Activated naive CD8-positive, alpha-beta T cell treated with anti-CD3 and anti-CD28 coated beads, Interleukin-2, amount 10 ng/mL, durations not matched to agents 7 days and 5 days (primary cell): ENCODE measurements at regions not wholly inside any gene's neighbourhood (a gene's known extent, or its start where the extent isn't known, plus 50 kb on each side); places are given as distances from the start of the nearest gene placed in this dataset.

Experiments used
- ATAC-seq: fragments of 150-1000 bp; cut with Tn5 transposase; one replicate; pipeline ENCODE4 v1.10.0; 2021; ENCODE audit warnings: low read depth, moderate library complexity
- POLR2A ChIA-PET: fragments of 350-600 bp; sonication (Branson Sonifier 250); formaldehyde crosslinking; loops from one replicate; lab custom pipeline; 2021; ENCODE audit warnings: antibody characterized with exemption; lab: Charles Lee
- DNase-seq: peaks from one replicate; pipeline ENCODE4 v3.0.0; 2021
- H3K27ac Mint-ChIP-seq: one replicate; pipeline ENCODE4 v1.8.0; 2022; ENCODE audit warnings: mild to moderate bottlenecking, mixed read lengths
- H3K27me3 Mint-ChIP-seq: one replicate; pipeline ENCODE4 v1.8.0; 2022; ENCODE audit warnings: mild to moderate bottlenecking, moderate library complexity, mixed read lengths
- H3K36me3 Mint-ChIP-seq: one replicate; pipeline ENCODE4 v1.8.0; 2021; ENCODE audit warnings: mild to moderate bottlenecking, mixed read lengths
- H3K4me1 Mint-ChIP-seq: one replicate; pipeline ENCODE4 v1.8.0; 2021; ENCODE audit warnings: mixed read lengths
- H3K4me3 Mint-ChIP-seq: one replicate; pipeline ENCODE4 v1.8.0; 2022; ENCODE audit warnings: mild to moderate bottlenecking, moderate library complexity, mixed read lengths
- H3K9me3 Mint-ChIP-seq: one replicate; pipeline ENCODE4 v1.8.0; 2021; ENCODE audit warnings: mixed read lengths

DNA sequence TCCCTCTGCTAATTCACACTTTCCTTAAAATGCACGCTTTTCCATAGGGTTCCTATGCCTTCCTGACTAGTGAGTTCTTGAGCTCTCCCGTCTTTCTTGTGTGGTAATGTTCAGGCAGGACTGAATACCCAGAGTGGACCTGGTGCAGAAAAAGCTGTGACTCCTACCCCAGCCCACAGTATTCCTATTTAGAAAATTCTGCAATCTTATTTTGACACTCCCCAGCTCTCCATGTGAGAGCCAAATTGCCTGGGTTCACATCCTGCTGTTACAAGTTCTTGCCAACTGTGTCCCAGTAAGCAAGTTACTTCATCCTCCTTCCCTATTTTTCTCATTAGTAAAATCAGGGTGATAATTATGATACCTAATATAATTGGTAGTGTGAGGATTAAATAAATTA, 290.8 kb upstream of the SLCO3A1 start:
- Mint-ChIP-seq H3K4me3 (no peak overlapping the region), H3K36me3 (peaks cover 2% of the 10 kb centered on the region), H3K27me3 (peaks cover 41% of the 10 kb centered on the region), H3K9me3 (no peaks in the 10 kb centered on the region), H3K27ac (no peak overlapping the region), H3K4me1 (no peaks in the 10 kb centered on the region)
- POLR2A ChIA-PET = no interaction called here
- DNase-seq = no peak
- ATAC-seq = no peak

DNA sequence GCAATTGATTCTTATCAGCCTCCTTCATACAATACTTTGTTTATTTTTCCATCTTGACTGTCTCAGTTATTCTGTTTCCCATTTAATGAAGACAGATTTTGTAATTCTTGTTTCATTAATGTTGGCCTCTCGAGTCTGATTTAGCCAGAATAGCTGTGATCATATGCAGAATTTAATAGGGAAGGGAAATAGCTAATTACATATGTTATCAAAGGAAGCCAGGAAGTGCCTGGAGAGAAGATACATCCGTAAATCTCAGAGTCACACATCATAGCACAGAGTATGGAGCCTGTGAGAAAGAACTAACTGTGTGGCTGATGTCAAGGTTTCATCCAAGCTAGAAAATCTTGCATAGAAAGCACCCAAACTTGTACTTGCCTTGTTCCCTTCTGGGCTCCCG, 288.9 kb upstream of the SLCO3A1 start:
- no peaks in the 10 kb centered on the region for H3K4me1 Mint-ChIP-seq
- ATAC-seq (no peak), DNase-seq (no peak)
- H3K27ac Mint-ChIP-seq = no peak overlapping the region
- peaks cover 51% of the 10 kb centered on the region for H3K27me3 Mint-ChIP-seq
- peaks cover 3% of the 10 kb centered on the region for H3K36me3 Mint-ChIP-seq
- no peak overlapping the region for H3K4me3 Mint-ChIP-seq
- POLR2A ChIA-PET = no interaction called here
- no peaks in the 10 kb centered on the region for H3K9me3 Mint-ChIP-seq

DNA sequence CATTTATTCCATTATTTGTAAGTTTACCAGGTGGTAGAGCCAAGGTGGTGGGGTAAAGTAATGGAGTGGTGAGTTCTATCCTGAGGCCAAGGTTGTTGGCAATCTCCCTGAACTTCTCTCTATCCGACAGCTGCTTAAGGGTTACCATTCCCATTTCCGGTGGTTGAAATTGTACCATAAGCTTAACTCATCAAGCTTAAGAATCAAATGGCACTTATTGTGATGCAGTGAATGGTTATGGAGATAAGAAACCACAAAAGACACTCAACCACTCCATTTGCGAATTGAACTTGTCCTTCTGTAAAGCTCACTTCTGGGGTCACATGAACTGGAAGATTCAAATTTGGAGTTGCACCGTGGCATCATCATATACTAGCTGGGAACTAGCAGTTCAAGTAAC, 287.4 kb upstream of the SLCO3A1 start:
- POLR2A ChIA-PET = no interaction called here

DNA sequence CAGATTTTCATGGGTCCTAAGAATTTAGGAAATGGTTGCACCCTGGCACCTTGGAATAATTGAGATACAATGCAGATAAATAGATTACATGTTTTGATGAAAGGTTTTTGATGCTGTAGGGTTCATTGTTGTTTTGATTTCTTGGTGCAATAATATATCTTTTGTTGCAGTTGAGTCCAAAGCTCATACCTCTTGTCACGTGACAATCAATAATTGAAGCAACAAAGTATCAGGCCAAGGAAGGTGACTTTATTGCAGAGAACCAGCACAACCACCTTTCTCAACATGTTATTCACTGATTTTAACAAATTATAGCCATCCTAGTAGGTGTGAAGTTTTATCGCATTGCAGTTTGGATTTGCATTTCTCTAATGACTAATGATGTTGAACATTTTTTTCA, 285.5 kb upstream of the SLCO3A1 start:
- Mint-ChIP-seq H3K36me3 (peaks cover 5% of the 10 kb centered on the region), H3K4me3 (no peak overlapping the region), H3K27ac (no peak overlapping the region), H3K27me3 (peaks cover 51% of the 10 kb centered on the region), H3K4me1 (no peaks in the 10 kb centered on the region), H3K9me3 (no peaks in the 10 kb centered on the region)
- ATAC-seq (no peak), DNase-seq (no peak)
- POLR2A ChIA-PET = no interaction called here

More for the DNA sequence above, 287.4 kb upstream of the SLCO3A1 start:
- H3K27me3 Mint-ChIP-seq = peaks cover 53% of the 10 kb centered on the region
- no peak for DNase-seq
- no peak overlapping the region for H3K27ac Mint-ChIP-seq
- no peak for ATAC-seq
- peaks cover 3% of the 10 kb centered on the region for H3K36me3 Mint-ChIP-seq
- H3K9me3 Mint-ChIP-seq = no peaks in the 10 kb centered on the region
- no peaks in the 10 kb centered on the region for H3K4me1 Mint-ChIP-seq
- no peak overlapping the region for H3K4me3 Mint-ChIP-seq

DNA sequence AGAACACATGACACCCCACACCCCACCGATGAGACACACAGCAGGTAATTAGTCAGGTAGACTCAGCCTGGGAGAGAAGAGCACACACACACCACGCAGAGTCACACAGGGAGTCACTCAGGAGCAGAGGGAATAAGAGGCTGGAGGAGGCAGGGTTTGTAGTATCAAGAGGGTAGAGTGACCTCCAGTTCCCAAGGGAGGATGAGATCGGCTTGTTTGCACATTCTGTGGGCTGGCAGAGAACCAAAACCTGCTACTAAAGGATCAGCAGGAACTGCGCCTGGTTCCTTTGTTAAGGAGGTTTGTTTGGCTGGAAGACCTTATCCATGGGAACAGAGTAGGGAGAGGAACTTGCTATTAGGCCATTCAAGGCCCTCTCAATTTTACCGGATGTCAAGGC, 281.4 kb upstream of the SLCO3A1 start:
- Mint-ChIP-seq H3K36me3 (peaks cover 5% of the 10 kb centered on the region), H3K4me1 (no peaks in the 10 kb centered on the region), H3K27me3 (peaks cover 29% of the 10 kb centered on the region), H3K4me3 (no peak overlapping the region), H3K27ac (no peak overlapping the region), H3K9me3 (no peaks in the 10 kb centered on the region)
- DNase-seq = no peak
- POLR2A ChIA-PET = no interaction called here
- ATAC-seq = no peak

DNA sequence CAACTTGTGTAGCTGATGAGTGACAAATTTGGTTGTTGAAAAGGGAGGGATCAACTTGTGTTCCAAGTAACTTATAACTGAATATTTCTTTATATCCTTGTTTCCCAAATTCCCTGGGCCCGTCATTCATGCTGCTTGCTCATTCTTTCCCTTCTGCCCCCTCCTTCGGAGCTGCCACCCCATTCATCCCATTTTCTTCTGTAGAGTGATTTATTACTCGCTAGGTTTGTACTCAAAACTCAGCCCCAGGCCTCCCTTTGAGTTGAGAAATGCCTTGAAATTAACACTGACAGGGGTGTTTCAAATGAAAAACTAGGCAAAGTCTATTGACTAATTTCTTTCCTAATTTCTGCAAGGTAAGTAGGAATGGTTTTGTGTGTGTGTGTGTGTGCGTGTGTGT, 277.4 kb upstream of the SLCO3A1 start:
- Mint-ChIP-seq H3K27ac (no peak overlapping the region), H3K27me3 (peaks cover 23% of the 10 kb centered on the region), H3K9me3 (peaks cover 2% of the 10 kb centered on the region), H3K36me3 (peaks cover 2% of the 10 kb centered on the region), H3K4me3 (no peak overlapping the region), H3K4me1 (no peaks in the 10 kb centered on the region)
- POLR2A ChIA-PET = no interaction called here
- no peak for ATAC-seq
- DNase-seq = no peak

DNA sequence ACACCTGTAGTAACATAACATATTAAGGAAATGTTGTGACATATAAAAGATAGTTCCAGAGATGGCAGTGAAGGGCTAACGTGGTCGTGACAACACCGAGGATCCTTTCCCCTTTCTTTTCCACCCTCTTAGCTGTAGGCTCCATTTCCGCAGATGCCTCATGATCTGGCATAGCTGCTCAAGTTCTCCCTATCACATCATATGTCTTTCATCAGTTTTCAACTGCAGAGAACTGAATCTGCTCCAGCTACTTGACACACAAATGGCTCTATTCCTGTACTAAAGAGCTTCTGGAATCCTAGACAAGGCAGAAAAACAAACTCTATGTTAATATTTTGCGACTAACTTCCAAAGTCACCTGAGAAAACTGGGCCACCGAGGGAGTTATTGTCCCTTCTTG, 275.0 kb upstream of the SLCO3A1 start:
- no peak for DNase-seq
- no peak for ATAC-seq
- no peak overlapping the region for H3K4me3 Mint-ChIP-seq
- peaks cover 25% of the 10 kb centered on the region for H3K27me3 Mint-ChIP-seq
- POLR2A ChIA-PET = no interaction called here
- peaks cover 3% of the 10 kb centered on the region for H3K9me3 Mint-ChIP-seq
- no peaks in the 10 kb centered on the region for H3K4me1 Mint-ChIP-seq
- peaks cover 2% of the 10 kb centered on the region for H3K36me3 Mint-ChIP-seq
- no peak overlapping the region for H3K27ac Mint-ChIP-seq

DNA sequence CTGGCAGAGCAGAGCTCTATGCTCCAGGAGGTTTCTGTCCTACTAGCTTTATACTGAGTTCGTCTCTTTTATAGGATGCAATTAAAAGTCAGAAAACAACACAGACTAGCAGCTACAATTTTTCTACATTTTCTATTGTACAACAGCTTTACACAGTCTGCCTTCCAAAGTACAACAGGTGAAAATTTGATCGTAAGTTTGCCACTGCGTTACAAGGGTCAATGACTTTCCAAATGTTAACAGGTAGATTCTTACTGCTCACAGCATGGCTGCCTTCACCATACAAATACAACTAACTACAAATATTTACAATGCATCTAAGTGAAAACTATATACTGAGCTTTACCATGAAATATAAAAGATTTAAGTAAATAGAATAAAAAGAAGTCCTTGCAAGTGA, 268.6 kb upstream of the SLCO3A1 start:
- no peak overlapping the region for H3K27ac Mint-ChIP-seq
- POLR2A ChIA-PET = no interaction called here

DNA sequence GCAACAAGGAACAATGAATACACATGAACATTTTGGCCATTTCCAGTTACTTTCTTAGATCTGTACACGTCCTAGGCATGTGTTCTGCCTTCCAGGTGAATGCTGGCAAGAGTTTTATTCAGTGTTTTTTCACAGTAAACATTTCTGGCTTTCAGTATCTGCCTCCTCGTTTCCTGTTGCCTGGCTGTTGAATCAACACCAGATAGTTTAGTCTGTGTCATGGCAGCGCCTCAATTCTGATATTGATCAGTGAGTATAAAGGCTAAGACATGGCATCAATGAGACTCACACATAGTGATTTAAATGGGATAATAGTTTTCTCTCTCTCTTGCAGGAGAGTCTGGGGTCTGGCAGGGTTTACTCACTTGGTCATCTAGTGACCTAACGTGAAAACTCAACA, 266.9 kb upstream of the SLCO3A1 start:
- H3K27me3 Mint-ChIP-seq = peaks cover 22% of the 10 kb centered on the region
- POLR2A ChIA-PET = no interaction called here
- H3K4me3 Mint-ChIP-seq = no peak overlapping the region
- H3K27ac Mint-ChIP-seq = no peak overlapping the region
- DNase-seq = no peak
- H3K36me3 Mint-ChIP-seq = peaks cover 3% of the 10 kb centered on the region
- ATAC-seq = no peak
- H3K9me3 Mint-ChIP-seq = peaks cover 1% of the 10 kb centered on the region
- H3K4me1 Mint-ChIP-seq = no peaks in the 10 kb centered on the region

More for the DNA sequence above, 268.6 kb upstream of the SLCO3A1 start:
- ATAC-seq = no peak
- Mint-ChIP-seq H3K36me3 (peaks cover 3% of the 10 kb centered on the region), H3K27me3 (peaks cover 31% of the 10 kb centered on the region), H3K4me1 (no peaks in the 10 kb centered on the region), H3K9me3 (peaks cover 3% of the 10 kb centered on the region), H3K4me3 (no peak overlapping the region)
- DNase-seq = no peak

DNA sequence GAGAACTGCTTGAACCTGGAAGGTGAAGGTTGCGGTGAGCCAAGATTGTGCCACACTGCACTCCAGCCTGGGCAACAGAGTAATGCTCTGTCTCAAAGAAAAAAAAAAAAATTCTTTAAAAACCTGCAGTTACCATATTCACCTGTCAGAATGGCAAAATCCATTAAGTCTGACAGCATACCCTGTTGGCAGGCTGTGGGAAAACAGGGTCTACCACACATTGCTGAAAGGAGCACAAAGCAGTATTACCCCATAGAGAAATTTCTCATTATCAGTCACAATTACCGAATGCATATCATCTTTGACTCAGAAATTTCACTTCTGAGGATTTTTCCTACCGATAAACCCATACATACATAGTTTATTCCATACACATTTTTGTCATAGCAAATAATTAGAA, 264.1 kb upstream of the SLCO3A1 start:
- H3K9me3 Mint-ChIP-seq = no peaks in the 10 kb centered on the region
- peaks cover 11% of the 10 kb centered on the region for H3K27me3 Mint-ChIP-seq
- DNase-seq (no peak), ATAC-seq (no peak)
- POLR2A ChIA-PET = no interaction called here
- H3K36me3 Mint-ChIP-seq = peaks cover 2% of the 10 kb centered on the region
- no peak overlapping the region for H3K27ac Mint-ChIP-seq
- peaks cover 5% of the 10 kb centered on the region for H3K4me1 Mint-ChIP-seq
- no peak overlapping the region for H3K4me3 Mint-ChIP-seq

DNA sequence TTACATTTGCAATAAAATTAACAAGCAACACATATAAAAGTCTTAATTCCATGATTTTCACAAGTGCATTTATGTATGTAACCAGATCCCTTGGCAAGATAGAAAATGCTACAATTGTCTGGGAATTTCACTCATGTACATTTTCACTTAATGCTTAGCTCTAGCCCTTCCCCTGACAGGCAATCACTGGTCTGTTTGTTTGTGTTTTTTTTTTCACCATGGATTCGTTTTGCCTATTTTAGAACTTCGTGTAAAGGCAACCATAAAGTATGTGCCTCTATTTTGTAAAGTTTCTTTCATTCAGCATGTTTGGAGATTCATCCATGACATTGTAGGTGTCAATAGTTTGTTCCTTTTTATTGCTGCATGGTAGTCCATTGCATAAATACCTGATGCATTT, 260.9 kb upstream of the SLCO3A1 start:
- H3K4me3 Mint-ChIP-seq = no peak overlapping the region
- ATAC-seq = no peak
- POLR2A ChIA-PET = no interaction called here
- no peaks in the 10 kb centered on the region for H3K36me3 Mint-ChIP-seq
- peaks cover 12% of the 10 kb centered on the region for H3K27me3 Mint-ChIP-seq
- no peaks in the 10 kb centered on the region for H3K9me3 Mint-ChIP-seq
- no peak overlapping the region for H3K27ac Mint-ChIP-seq
- DNase-seq = no peak
- peaks cover 5% of the 10 kb centered on the region for H3K4me1 Mint-ChIP-seq

DNA sequence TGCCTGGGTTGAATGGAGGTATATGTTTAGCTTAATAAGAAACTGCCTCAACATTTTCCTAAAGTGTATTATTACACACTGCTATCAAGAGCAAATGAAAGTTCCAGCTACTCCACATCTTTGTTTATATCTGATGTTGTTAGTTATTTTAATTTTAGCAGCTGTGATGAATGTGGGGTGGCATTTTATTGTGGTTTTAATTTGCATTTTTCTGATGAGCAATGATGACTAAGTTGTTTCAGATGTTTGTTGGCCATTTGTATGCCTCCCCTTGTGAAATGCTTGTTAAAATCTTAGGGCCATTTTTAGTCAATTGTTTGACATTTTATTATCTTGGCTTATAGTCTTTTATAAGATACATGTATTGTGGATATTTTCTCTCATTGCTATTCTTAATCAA, 260.4 kb upstream of the SLCO3A1 start:
- POLR2A ChIA-PET = no interaction called here
- no peaks in the 10 kb centered on the region for H3K9me3 Mint-ChIP-seq
- H3K4me1 Mint-ChIP-seq = peaks cover 5% of the 10 kb centered on the region
- DNase-seq = no peak
- no peak overlapping the region for H3K4me3 Mint-ChIP-seq
- H3K36me3 Mint-ChIP-seq = no peaks in the 10 kb centered on the region
- ATAC-seq = no peak
- H3K27me3 Mint-ChIP-seq = peaks cover 16% of the 10 kb centered on the region
- H3K27ac Mint-ChIP-seq = no peak overlapping the region

DNA sequence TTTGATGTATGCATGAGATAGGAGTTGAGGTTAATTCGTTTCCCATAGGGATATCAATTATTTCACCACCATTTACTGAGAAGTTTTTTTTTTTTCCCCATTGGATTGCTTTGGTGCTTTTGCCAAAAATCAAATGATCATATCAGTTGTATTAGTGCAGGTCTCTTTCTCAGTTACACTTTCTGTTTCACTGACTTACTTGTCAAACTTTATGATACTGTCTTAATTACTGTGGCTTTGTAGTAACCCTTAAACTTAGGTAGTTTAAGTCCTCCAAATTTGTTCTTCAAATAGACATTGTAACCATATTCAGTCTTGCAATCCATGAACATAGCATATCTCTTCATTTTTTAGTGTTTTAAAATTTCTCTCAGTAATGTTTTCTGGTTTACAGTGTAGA, 259.9 kb upstream of the SLCO3A1 start:
- H3K27me3 Mint-ChIP-seq = peaks cover 21% of the 10 kb centered on the region
- ATAC-seq (no peak), DNase-seq (no peak)
- H3K9me3 Mint-ChIP-seq = no peaks in the 10 kb centered on the region
- H3K4me3 Mint-ChIP-seq = no peak overlapping the region
- POLR2A ChIA-PET = no interaction called here
- peaks cover 5% of the 10 kb centered on the region for H3K4me1 Mint-ChIP-seq
- H3K36me3 Mint-ChIP-seq = no peaks in the 10 kb centered on the region
- H3K27ac Mint-ChIP-seq = no peak overlapping the region

DNA sequence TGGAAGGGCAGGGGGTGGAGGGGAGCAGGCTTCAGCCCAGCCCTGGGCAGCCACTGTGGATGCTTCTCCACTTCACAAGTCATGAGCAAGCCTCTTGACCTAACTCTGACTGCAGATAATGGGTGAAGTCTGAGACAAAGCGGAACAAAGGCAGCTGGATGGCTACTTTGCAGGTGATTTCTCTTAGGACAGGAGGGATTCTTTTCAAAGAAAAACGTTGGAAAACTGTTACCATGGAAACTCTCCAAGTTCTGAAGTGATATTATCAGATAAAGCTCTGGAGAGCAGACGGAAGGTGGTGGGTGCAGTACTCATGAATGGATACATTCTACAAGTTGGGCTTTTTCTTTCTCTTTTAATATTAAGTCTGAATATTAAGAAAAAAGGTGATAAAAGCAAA, 254.2 kb upstream of the SLCO3A1 start:
- DNase-seq (no peak), ATAC-seq (no peak)
- Mint-ChIP-seq H3K27me3 (peaks cover 28% of the 10 kb centered on the region), H3K27ac (no peak overlapping the region), H3K4me3 (no peak overlapping the region), H3K4me1 (no peaks in the 10 kb centered on the region), H3K9me3 (no peaks in the 10 kb centered on the region), H3K36me3 (no peaks in the 10 kb centered on the region)
- POLR2A ChIA-PET = no interaction called here

DNA sequence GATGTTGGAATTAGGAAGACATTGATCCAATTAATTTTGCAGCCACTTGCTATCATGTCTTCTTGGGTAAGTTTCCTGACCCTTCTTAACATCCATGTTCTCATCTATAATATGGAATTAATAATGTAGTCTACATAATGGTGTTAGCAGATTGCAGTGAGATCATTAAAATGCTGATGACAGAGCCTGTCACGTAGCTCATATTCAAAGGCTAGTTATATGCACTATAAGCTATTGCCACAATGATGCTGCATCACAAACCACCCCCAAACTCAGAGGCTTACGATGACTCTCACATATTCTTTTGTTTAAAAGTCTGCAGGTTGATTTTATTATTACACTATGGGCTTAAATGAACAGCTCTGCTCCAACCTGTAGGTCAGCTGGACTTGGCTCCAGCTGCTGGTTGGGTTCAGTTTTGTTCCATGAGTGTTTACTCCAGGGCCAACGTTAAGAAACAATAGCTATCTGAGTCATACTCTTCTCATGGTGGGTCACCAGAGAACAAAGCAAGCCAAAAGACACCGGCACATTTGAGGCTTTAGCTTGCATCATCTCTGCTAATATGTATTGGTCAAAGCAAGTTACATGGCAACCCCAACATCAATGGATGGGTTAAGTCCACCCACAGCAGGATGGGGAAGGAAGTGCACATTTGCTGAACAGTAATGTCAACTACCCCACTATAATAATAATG, 250.0 kb upstream of the SLCO3A1 start:
- DNase-seq (no peak), ATAC-seq (no peak)
- Mint-ChIP-seq H3K9me3 (no peaks in the 10 kb centered on the region), H3K4me3 (no peak overlapping the region), H3K36me3 (no peaks in the 10 kb centered on the region), H3K27ac (no peak overlapping the region), H3K27me3 (peaks cover 22% of the 10 kb centered on the region), H3K4me1 (no peaks in the 10 kb centered on the region)
- POLR2A ChIA-PET = no interaction called here
